GM13976 (cell line): ENCODE measurements at regions not wholly inside any gene's neighbourhood (a gene's known extent, or its start where the extent isn't known, plus 50 kb on each side); places are given as distances from the start of the nearest gene placed in this dataset.

ENCODE experiments used
- DNase-seq: peaks from one replicate; pipeline ENCODE4 v3.0.0; 2012; ENCODE audit warnings: low spot score
- in situ Hi-C: fragments of 300-500 bp; cut with MboI; formaldehyde crosslinking; loops from one replicate; pipeline ENCODE4 v1.12.0; 2022; ENCODE audit warnings: low sequenced_read_pairs, mixed read lengths, inconsistent platforms; ENCODE audit not compliant: unreplicated experiment
- TF ChIP-seq, protein P1 (sequence below): IDR thresholded peaks from 2 replicates; pipeline ENCODE4 v1.5.1; 2012; ENCODE audit warnings: borderline replicate concordance, mild to moderate bottlenecking; ENCODE audit not compliant: insufficient read depth; ENCODE audit errors: extremely low read depth, missing control alignments, control extremely low read depth

DNA sequence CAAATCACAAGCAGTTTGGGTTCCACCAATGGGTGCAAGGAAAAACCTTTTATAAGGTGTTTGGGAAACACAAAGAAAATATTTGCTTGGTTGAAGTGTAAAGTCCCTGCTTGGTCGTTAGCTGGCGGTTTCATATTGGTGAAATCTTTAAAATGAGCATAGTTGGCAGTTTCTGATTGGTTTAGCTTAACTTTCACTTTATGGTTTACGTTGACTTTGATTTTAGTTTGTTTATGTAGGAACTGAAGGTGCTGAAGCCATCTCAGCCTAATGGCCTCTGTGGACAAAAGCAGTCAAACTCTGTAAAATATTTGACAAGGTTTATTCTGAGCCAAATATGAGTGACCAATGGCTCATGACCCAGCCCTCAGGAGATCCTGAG is 76.6 kb upstream of the PPM1J start:
- in situ Hi-C loops, result no loop called here
- DNase-seq, result no peak
- TF ChIP-seq, protein P1, sequence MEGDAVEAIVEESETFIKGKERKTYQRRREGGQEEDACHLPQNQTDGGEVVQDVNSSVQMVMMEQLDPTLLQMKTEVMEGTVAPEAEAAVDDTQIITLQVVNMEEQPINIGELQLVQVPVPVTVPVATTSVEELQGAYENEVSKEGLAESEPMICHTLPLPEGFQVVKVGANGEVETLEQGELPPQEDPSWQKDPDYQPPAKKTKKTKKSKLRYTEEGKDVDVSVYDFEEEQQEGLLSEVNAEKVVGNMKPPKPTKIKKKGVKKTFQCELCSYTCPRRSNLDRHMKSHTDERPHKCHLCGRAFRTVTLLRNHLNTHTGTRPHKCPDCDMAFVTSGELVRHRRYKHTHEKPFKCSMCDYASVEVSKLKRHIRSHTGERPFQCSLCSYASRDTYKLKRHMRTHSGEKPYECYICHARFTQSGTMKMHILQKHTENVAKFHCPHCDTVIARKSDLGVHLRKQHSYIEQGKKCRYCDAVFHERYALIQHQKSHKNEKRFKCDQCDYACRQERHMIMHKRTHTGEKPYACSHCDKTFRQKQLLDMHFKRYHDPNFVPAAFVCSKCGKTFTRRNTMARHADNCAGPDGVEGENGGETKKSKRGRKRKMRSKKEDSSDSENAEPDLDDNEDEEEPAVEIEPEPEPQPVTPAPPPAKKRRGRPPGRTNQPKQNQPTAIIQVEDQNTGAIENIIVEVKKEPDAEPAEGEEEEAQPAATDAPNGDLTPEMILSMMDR, result no peak

DNA sequence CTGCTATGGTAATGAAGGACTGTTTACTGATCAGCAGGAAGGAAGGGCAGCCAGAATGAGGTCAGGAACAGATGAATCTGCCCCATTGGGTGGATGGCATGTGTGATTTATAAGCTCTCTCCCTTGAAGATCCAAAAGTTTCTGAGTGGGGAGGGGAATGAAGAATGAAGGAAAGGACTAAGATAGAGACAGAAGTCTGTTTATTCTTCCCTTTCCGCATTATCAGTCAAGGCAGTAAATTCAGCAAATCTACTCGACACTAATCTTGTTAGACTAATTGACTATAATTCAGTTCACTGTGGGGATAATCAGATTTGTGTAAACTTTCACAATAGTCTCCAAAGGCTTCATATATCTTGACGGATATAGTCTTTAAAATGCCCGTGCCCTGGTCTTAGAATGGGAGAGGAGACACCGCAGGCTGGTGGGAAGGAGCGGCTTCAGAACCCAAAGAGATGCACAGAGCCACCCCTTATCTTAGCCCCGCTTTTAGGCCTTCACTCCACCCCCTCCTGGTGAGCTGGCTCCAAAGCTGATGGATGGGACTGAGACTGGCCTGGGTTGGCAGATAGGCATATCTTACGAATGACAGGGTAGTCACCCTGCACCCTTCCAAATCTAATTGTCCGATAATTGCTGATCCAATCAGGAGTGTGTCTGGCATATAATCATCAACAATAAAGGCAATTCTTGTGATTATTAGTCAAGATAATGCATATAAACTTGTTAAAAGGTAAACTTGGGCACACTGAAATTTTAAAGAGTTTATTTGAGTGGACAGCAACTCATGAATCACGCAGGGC is 76.0 kb upstream of the PPM1J start:
- no peak for DNase-seq
- in situ Hi-C loops, result no loop called here
- TF ChIP-seq, protein P1, result no peak

DNA sequence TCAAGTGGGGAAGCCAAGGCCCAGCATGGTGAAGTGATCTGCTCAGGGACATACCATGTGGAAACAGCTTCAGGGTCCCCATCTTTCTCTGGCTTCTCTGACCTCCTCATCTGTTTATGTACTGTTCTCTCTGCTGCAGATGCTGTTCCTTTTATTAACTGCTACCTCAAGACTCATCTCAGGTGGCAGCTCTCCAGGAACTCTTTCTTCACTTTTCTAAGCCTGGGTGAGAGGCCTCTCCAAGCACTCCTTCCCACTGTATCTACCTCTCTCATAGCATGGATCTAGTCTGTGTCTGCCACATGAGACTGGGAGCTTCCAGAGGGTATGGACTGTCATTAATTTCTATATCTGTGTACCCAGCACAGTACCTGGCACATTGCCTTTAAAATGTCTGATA is 73.4 kb upstream of the PPM1J start:
- TF ChIP-seq, protein P1, result no peak
- no peak for DNase-seq
- in situ Hi-C loops, result no loop called here

DNA sequence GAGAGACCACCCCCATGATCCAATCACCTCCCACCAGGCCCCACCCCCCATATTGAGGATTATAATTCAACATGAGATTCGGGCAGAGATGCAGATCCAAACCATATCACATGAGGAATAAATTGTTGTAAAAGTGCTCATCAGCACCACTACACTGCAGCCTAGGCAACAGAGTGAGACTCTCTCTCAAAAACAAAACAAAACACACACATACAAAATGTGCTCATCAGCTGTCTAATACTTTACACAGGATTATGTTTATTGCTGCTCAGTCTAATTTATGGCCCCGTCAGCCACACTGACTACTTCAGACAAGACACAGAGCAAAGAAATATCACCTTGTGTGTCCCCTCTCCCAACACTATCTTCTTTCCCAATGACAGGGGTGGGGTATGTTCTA is 72.9 kb upstream of the PPM1J start:
- TF ChIP-seq, protein P1, result no peak
- no peak for DNase-seq
- in situ Hi-C loops, result no loop called here

DNA sequence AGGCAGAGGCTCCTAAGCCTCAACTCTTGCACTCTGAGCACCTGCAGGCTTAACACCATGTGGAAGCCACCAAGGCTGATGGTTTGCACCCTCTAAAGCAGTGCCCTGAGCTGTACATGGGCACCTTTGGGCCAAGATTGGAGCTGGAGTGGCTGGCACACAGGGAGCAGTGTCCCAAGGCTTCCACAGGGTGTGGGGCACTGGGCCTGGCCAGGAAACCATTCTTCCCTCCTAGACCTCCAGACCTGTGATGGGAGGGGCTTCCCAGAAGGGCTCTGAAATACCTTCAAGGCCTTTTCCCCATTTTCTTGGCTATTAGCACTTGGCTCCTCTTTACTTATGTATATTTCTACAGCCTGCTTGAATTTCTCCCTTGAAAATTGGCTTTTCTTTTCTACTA is 67.9 kb upstream of the PPM1J start:
- in situ Hi-C loops, result no loop called here
- TF ChIP-seq, protein P1, result no peak
- DNase-seq, result no peak

DNA sequence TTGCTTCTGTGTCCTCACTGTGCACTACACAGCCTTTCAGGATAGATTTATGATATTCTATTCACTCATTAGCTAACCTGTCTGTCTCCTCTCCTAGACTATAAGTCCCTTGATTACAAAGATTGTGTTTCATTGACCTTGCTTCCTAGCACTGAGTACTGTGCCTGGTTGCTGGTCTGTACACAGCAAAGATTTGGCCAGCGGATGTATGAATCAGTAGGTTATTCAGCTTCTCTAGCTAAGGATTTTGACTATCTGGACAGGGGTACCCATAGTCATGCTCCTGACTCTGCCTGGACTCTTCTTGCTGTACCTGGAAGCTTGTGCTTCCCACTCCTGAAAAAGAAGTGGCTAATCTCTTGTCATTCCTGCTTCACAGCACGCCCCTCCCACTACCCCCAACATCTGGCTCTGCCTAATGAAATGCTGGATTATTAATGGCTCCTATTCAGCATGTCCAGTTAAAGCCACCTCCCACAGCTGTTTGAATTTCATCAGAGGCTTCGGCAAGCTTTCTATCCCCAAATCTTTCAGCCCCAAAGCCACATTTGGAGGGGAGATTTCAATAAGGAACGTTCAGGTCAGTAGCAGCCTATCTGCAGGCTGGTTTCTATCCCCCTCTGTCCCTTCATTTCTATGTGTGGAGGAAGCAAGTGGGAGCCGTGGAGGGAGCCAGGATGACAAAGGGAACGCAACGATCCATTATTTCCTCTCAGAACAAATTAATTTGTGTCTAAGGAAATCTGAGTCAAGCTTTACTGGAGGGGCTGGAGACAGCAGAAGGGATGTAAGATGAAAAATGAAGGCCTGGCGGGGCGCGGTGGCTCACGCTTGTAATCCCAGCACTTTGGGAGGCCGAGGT is 64.8 kb upstream of the PPM1J start:
- TF ChIP-seq, protein P1, result no peak
- in situ Hi-C loops, result no loop called here
- DNase-seq, result no peak
